Brain pericyte (primary cell): ENCODE measurements at regions not wholly inside any gene's neighbourhood (a gene's known extent, or its start where the extent isn't known, plus 50 kb on each side); places are given as distances from the start of the nearest gene placed in this dataset.

Experiments used
- DNase-seq: peaks from one replicate; pipeline ENCODE4 v3.0.0-alpha.2; 2012; ENCODE audit warnings: low read depth, low spot score

DNA sequence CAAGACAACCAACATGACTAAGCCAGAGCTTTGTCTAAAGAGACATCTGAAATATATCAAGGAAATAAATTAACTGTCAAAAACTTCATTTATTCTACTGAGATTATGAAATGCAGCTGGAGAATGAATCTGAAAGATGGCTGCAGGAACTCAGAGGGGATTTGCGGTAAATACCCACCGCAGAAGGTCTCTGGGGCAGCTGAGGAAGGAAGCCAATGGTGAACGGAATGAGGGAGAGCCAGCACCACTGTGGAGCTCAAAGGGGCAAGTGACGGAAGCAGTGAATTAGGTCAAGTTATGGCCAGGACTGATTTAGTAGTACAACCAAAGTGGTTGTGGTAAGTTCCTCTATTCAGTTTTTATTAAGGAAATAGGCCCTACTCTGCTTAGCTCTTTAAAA is 215.3 kb upstream of the GLI3 start:
- DNase-seq, result no peak

GRCh38 chr7:42449431-42449830 is 212.4 kb upstream of the GLI3 start:
- DNase-seq, result no peak

- no peak for DNase-seq
Measured at GRCh38 chr7:42448901-42449300, 211.9 kb upstream of the GLI3 start.

- DNase-seq, result no peak
Measured at GRCh38 chr7:42445691-42446090, 208.7 kb upstream of the GLI3 start.

GRCh38 chr7:42440951-42441350 is 203.9 kb upstream of the GLI3 start:
- no peak for DNase-seq

GRCh38 chr7:42432644-42433043 is 195.6 kb upstream of the GLI3 start:
- no peak for DNase-seq

GRCh38 chr7:42431873-42432272 is 194.9 kb upstream of the GLI3 start:
- no peak for DNase-seq

- DNase-seq, result no peak
Measured at GRCh38 chr7:42429339-42429738, 192.3 kb upstream of the GLI3 start.

DNA sequence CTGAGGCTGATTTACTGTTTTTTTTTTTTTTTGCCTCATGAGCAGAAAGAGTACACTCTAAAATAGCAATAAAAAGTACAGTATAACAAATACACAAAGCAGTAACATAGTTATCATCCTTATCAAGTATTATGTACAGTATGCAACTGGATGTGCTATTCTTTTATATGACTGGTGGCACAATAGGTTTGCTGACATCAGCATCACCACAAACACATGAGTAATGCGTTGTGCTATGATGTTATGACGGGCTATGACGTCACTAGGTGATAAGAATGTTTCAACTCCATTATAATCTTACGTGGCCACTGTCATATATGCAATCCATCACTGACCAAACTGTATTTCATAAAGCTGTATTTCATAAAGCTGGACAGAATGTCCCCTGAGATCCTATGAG is 189.2 kb upstream of the GLI3 start:
- no peak for DNase-seq

DNA sequence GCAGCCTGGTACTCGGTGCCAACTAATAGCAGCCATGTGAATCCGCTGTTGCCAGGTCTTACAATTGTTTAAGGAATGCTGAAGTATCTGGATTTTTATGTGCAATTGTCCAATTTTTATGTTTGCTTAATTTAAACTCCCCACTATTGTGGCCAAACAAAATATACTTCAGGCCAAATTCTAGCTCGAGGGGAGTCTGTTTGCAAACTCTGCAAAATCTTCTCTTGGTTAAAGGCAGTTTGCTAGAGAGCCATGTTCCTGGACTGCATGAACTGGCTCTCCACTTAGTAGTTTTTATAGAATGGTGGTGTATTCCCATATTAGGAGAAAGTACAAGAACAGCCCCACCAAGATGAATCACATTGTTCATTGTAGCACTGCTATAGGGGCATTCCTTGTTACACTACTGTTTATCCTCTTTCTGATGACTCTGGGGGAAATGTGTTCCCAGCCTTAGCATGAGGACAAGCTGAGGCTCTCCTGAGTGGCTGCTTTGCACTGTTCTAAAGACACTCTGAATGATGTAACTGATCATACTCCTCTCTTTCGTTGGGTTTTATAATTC is 178.0 kb upstream of the GLI3 start:
- DNase-seq, result no peak

- no peak for DNase-seq
Measured at GRCh38 chr7:42414028-42414427, 177.0 kb upstream of the GLI3 start.

GRCh38 chr7:42409296-42409695 is 172.3 kb upstream of the GLI3 start:
- no peak for DNase-seq

GRCh38 chr7:42407833-42408232 is 170.8 kb upstream of the GLI3 start:
- no peak for DNase-seq

DNA sequence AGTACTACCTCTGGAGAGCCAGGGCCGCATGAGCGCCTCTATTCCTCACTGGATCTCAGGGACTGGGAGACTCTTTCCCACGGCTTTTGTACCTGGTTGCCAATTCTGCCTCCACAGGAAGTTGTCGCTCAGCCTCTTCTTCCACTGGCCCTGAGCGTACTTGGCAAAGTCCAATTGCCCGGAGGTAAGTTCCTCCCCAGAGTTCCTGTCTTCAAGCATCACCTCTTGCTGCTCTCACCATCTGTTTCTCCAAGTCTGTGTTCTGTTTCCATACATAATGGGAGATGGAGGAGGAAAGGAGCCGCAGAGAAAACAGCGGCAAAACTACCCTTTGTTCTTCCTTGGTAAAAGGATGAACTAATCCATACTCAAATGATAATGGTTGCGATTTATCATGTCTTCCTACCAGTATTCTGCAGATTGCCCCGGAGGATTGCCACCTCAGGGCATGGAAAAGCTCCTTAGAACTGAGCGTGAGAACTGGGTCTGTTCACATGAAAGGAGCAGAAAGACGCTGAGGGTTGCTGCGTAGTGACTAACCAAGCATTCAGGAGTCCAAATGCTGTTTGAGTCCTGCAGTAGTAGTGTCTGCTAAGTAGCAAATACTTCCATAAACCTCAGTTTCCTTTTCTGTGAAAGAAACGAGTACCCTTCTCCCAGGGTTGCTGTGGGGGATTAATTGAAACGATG is 170.2 kb upstream of the GLI3 start:
- no peak for DNase-seq

GRCh38 chr7:42406358-42406757 is 169.3 kb upstream of the GLI3 start:
- no peak for DNase-seq

DNA sequence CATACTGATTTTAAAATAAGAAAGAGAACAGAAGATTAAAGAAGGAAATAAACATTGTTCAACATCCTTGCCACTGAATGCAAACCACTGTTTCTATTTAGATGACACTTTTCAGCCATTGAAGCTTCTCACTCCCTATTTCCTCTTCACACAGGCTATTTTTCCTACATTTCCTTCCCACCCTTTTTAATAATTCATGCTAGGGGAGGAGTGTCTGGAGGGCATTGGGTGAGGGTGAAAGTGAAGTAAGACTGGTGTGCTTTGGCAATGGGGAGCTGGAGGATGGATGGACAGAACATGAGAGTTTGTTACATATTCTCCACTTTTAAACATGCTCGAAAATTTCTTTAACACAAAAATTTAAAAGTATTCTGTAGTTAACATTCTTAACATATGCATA is 168.8 kb upstream of the GLI3 start:
- DNase-seq, result no peak

GRCh38 chr7:42403831-42404230 is 166.8 kb upstream of the GLI3 start:
- DNase-seq, result no peak

DNA sequence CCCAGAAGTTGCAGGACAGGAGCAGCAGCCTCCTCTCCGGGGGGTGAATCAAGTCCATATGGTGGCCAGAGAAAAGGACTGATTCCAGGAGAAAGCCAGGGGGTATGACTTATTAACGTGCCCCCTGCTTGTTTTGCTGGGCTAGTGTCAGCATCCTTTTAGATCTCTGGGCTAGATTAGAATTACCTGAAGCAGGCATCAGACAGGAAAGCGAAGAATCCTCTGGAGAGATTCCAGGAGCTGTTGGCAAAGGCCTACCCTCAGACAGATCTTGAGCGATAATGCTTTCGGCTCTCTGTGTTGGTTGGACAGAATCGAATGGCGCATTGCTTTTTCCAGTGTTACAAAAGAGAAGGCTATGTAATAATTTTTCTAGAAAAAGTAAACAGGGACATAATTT is 164.0 kb upstream of the GLI3 start:
- no peak for DNase-seq

GRCh38 chr7:42400211-42400772 is 163.3 kb upstream of the GLI3 start:
- no peak for DNase-seq

DNA sequence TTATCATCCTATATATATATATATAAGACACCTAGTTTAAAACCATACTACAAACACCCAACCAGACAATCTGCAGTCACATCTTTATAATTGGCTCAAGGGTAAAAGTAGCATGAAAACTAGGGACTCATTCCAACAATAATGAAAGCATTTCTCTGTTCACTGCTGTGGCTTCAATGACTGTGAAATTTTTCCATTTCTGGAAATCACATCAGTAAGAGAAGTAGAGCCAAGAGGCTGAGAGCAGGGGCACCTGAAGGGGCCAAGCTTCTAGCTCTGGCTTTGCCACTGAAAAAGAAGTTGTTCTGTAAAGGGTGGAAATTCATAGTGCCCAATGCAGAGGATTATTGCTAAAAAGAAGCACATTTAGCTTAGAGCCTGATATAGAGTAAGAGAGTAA is 158.6 kb upstream of the GLI3 start:
- no peak for DNase-seq

DNA sequence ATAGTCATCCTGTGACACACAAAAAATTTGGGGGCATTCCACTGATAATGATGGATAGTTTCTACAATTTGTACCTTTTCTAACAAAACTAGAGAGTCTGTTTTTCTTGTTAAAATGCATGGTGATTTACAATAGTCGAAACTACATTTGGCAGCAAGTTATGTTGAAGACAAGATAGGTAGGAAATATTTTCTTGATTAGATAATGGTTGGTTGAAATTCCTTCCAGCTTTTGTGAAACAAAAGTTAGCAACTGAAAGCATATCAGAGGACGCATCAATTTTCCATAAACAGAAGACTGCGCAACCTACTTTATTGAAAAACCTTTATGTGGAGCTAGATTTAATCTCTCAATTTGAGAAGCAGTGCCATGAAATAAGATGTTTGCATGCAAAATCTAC is 155.8 kb upstream of the GLI3 start:
- DNase-seq, result no peak

DNA sequence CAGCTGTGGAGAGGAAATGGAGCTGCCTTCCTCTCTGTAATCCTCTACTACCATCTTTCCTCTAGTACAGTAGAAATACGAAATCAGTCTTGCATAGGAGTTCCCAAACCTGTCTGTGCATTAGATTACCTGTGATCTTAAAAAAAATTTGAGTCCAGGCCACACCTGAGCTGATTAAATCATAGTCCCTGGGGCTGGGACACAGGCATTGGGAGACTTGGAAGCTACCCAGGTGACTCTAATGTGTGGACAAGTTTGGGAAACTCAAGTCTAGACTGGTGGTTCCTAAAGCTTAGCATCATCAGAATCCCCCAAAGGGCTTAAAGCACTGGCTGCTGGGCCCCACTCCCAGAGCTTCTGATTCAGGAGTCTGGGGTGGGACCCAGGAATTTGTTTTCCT is 152.7 kb upstream of the GLI3 start:
- no peak for DNase-seq

GRCh38 chr7:42385912-42386311 is 148.9 kb upstream of the GLI3 start:
- no peak for DNase-seq

- DNase-seq, result no peak
Measured at GRCh38 chr7:42381161-42381560, 144.2 kb upstream of the GLI3 start.
